DOHH2 (cell line): ENCODE measurements at regions not wholly inside any gene's neighbourhood (a gene's known extent, or its start where the extent isn't known, plus 50 kb on each side); places are given as distances from the start of the nearest gene placed in this dataset.
"Not testable (repeated sequence)": the region's sequence is repeated elsewhere in the genome, so short reads cannot be mapped to it uniquely, and the experiment has no call there.

Source experiments
- H3F3A ChIP-seq: fragments of 200-600 bp; sonication (generic), shearing (Covaris generic); 2 replicates; pipeline ENCODE4 v1.6.0; 2016; ENCODE audit warnings: antibody characterized with exemption, mild to moderate bottlenecking; ENCODE audit not compliant: control insufficient read depth, insufficient read depth
- H3K27ac ChIP-seq: fragments of 200-600 bp; sonication (generic); 2 replicates; pipeline ENCODE4 v1.5.1; 2014; ENCODE audit warnings: low read depth, mild to moderate bottlenecking, low read length, moderate library complexity
- H3K27me3 ChIP-seq: fragments of 200-600 bp; sonication (generic); 2 replicates; pipeline ENCODE4 v1.6.1; 2014; ENCODE audit warnings: mild to moderate bottlenecking, low read length, mixed read lengths; ENCODE audit not compliant: control insufficient read depth
- H3K36me3 ChIP-seq: fragments of 200-600 bp; sonication (generic); 2 replicates; pipeline ENCODE4 v1.6.1; 2014; ENCODE audit warnings: mild to moderate bottlenecking, low read length, moderate library complexity, mixed read lengths; ENCODE audit not compliant: control insufficient read depth
- H3K4me1 ChIP-seq: fragments of 200-600 bp; sonication (generic); 2 replicates; pipeline ENCODE4 v1.6.1; 2014; ENCODE audit warnings: mild to moderate bottlenecking, low read length, mixed read lengths; ENCODE audit not compliant: control insufficient read depth
- H3K4me2 ChIP-seq: fragments of 200-600 bp; sonication (generic); 2 replicates; pipeline ENCODE4 v1.6.0; 2014; ENCODE audit warnings: mild to moderate bottlenecking, low read length, moderate library complexity
- H3K4me3 ChIP-seq: fragments of 200-600 bp; sonication (generic); 2 replicates; pipeline ENCODE4 v1.5.1; 2014; ENCODE audit warnings: mild to moderate bottlenecking, low read length, mixed read lengths
- H3K79me2 ChIP-seq: fragments of 200-600 bp; sonication (generic); 2 replicates; pipeline ENCODE4 v1.6.1; 2014; ENCODE audit warnings: mild to moderate bottlenecking, low read length, mixed read lengths; ENCODE audit not compliant: control insufficient read depth
- H3K9me2 ChIP-seq: fragments of 200-600 bp; sonication (generic); replicated peaks from 2 replicates; pipeline ENCODE4 v1.6.1; 2014; ENCODE audit warnings: mild to moderate bottlenecking, low read length, mixed read lengths; ENCODE audit not compliant: control insufficient read depth
- H3K9me3 ChIP-seq: fragments of 200-600 bp; sonication (generic); 2 replicates; pipeline ENCODE4 v1.6.1; 2014; ENCODE audit warnings: antibody characterized with exemption, low read length, mixed read lengths; ENCODE audit not compliant: control insufficient read depth, insufficient read depth
- H4K20me1 ChIP-seq: fragments of 200-600 bp; sonication (generic); 2 replicates; pipeline ENCODE4 v1.6.0; 2014; ENCODE audit warnings: low read depth, mild to moderate bottlenecking, antibody characterized with exemption, low read length, moderate library complexity; ENCODE audit not compliant: control insufficient read depth, insufficient read depth
- CTCF ChIP-seq: fragments of 200-600 bp; sonication (generic); IDR thresholded peaks from one replicate; pipeline ENCODE4 v1.5.1; 2014; ENCODE audit warnings: antibody characterized with exemption, mild to moderate bottlenecking, low read depth, low read length; ENCODE audit not compliant: poor library complexity, severe bottlenecking
- EZH2phosphoT487 ChIP-seq: fragments of 200-600 bp; sonication (generic); IDR thresholded peaks from 2 replicates; pipeline ENCODE4 v1.6.1; 2017; ENCODE audit warnings: borderline replicate concordance, mild to moderate bottlenecking, antibody characterized with exemption, low read length, moderate library complexity, mixed read lengths

- Histone ChIP-seq H3K4me1 (no peaks in the 10 kb centered on the region), H3F3A (no peaks in the 10 kb centered on the region), H3K27ac (no peak overlapping the region), H3K4me3 (no peak overlapping the region), H3K9me3 (no peaks in the 10 kb centered on the region), H3K27me3 (no peaks in the 10 kb centered on the region), H3K79me2 (no peaks in the 10 kb centered on the region), H4K20me1 (no peaks in the 10 kb centered on the region), H3K36me3 (no peaks in the 10 kb centered on the region), H3K4me2 (no peak overlapping the region), H3K9me2 (no peaks in the 10 kb centered on the region)
- TF ChIP-seq CTCF: no peak
- TF ChIP-seq EZH2phosphoT487: no peak
These were observed 103.0 kb downstream of the UFM1 start for GRCh38 chr13:38452656-38453055.

GRCh38 chr13:38462605-38463004, 113.0 kb downstream of the UFM1 start:
- Histone ChIP-seq H3K27ac (no peak overlapping the region), H4K20me1 (no peaks in the 10 kb centered on the region), H3K36me3 (no peaks in the 10 kb centered on the region), H3K9me3 (0 out of 2 replicates have a peak, but pooled peaks cover 2% of the 10 kb centered on the region), H3F3A (no peaks in the 10 kb centered on the region), H3K79me2 (no peaks in the 10 kb centered on the region), H3K4me1 (no peaks in the 10 kb centered on the region), H3K4me3 (no peak overlapping the region), H3K9me2 (no peaks in the 10 kb centered on the region), H3K4me2 (no peak overlapping the region), H3K27me3 (no peaks in the 10 kb centered on the region)
- TF ChIP-seq EZH2phosphoT487 (no peak), CTCF (no peak)

- no peak for TF ChIP-seq CTCF
- no peak for TF ChIP-seq EZH2phosphoT487
- no peak overlapping the region for H3K27ac ChIP-seq
- 0 out of 2 replicates have a peak, but pooled peaks cover 2% of the 10 kb centered on the region for H3K9me3 ChIP-seq
- H4K20me1 ChIP-seq: no peaks in the 10 kb centered on the region
- H3K4me3 ChIP-seq: no peak overlapping the region
- no peaks in the 10 kb centered on the region for H3K79me2 ChIP-seq
- H3K36me3 ChIP-seq: no peaks in the 10 kb centered on the region
- no peaks in the 10 kb centered on the region for H3K9me2 ChIP-seq
- no peak overlapping the region for H3K4me2 ChIP-seq
- no peaks in the 10 kb centered on the region for H3F3A ChIP-seq
- no peaks in the 10 kb centered on the region for H3K4me1 ChIP-seq
- no peaks in the 10 kb centered on the region for H3K27me3 ChIP-seq
These were observed 113.4 kb downstream of the UFM1 start for GRCh38 chr13:38463048-38463447.

GRCh38 chr13:38472411-38472810, 122.8 kb downstream of the UFM1 start:
- not testable (repeated sequence) for H3F3A ChIP-seq, H3K36me3 ChIP-seq, H3K27ac ChIP-seq, H3K9me2 ChIP-seq, H3K4me1 ChIP-seq, H3K9me3 ChIP-seq, H3K27me3 ChIP-seq, H3K79me2 ChIP-seq, H3K4me3 ChIP-seq, H4K20me1 ChIP-seq, H3K4me2 ChIP-seq
